Medulla oblongata (tissue), 1 donor: ENCODE measurements at regions not wholly inside any gene's neighbourhood (a gene's known extent, or its start where the extent isn't known, plus 50 kb on each side); places are given as distances from the start of the nearest gene placed in this dataset.
"Not testable (repeated sequence)": the region's sequence is repeated elsewhere in the genome, so short reads cannot be mapped to it uniquely, and the experiment has no call there.

Source experiments
- DNase-seq: peaks from one replicate; pipeline ENCODE4 v3.0.0-alpha.2; 2015; ENCODE audit errors: extremely low spot score

DNA sequence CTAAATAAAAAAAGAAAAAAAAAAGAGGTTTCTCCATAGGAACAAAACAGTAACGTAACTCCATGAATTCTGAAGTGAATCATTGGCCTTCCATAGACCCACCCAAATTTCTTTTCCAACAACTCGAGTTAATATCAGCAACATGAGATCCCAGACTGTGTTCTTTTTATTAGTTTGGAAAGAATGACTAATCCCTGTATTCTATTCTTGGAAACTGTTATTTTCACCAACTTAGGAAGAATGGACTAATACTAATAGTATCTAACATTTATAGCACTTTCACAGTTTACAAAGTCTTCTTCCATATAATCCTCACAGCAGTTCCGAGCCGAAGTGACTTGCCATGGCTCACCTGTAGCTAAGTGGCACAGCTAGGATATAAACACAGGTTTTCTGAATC, 72.7 kb upstream of the SLC4A7 start:
- no peak for DNase-seq

DNA sequence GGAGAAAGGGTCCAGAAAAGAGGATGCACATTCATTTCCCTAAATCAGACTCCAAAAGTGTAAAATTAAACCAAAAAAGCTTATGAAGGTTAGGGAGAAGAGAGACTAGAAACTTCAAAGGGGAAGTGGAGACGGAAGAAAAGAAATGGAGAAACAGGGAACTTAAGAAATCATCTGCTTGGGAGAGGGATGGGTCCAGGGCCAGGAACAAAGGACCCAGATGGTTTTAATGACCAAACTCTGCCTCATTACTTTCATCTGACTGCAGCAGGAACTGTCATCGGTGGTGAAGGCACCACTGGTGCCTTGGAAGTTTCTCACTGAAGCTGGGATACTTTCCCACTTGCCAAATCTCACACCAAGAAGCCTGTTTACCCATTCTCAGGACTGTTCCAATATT, 70.5 kb upstream of the SLC4A7 start:
- peak; percentile 29 for DNase-seq

DNA sequence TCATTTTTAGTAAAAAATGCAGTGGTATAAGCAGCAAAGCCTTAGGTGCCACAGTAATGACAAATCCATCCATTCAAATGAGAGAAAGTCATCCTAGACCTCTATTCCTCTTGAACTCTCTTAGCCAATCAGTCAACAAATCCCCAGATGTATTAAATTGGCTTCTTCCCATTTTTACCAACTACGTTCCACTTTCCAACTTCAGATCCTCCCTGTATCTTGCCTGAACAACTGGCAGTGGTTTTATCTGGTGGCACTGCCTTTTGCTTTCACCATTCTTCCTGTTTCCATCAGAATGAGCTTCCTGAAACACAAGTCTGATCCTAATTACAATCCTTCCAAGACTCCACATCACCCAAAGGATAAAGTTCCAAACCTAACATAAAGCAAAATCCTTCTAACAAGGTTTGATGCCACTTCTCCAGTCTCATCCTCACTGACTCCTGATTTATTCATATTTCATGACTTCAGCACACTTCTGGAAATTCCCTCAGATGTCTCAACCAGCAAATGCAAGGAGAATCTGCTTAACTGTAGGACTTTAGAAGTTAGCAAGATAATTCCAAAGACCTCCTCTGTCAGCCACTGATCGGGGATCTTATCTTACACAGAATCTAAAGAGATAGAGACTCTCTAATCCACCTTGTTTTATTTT, 69.8 kb upstream of the SLC4A7 start:
- DNase-seq, result no peak

DNA sequence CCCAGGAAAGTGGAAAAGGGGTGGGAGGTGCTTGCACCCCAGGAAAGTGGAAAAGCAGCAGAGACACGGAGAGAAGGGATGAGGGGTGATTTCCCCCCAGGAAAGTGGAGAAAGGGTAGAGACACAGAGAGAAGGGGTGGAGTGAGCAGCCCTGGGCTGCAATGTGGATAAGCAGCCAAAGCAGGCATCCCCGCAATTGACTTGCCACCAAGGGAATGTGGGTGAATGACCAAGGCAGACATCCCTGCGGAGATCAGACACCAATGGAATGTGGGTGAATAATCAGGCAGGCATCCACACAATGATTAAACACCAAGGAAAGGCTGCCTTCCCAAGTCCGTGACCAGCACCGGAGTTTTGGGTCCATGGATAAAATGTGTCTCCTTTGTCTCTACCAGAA, 68.5 kb upstream of the SLC4A7 start:
- not testable (repeated sequence) for DNase-seq

GRCh38 chr3:27551413-27551812, 67.2 kb upstream of the SLC4A7 start:
- not testable (repeated sequence) for DNase-seq

GRCh38 chr3:27545061-27545460, 60.9 kb upstream of the SLC4A7 start:
- DNase-seq, result no peak

GRCh38 chr3:27544372-27544865, 60.2 kb upstream of the SLC4A7 start:
- no peak for DNase-seq

DNA sequence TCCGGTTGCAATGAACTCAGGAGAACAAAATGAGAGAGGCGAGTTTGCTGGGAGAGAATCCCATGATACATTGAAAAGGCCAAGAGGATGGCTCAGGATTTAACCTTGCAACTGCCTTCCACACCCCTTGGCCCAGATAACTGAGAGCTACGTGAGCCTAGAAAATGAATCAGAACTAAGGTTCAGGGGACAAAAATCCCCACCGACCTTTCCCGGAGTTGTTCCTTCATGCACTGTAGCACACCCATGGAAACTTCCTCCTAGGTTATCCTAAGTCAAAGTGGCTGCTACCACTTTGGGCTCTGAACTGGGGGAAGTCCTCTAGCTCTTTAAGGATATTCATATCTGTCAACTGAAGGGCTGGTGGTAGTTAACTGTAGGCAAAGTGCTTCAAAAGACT, 58.3 kb upstream of the SLC4A7 start:
- no peak for DNase-seq

DNA sequence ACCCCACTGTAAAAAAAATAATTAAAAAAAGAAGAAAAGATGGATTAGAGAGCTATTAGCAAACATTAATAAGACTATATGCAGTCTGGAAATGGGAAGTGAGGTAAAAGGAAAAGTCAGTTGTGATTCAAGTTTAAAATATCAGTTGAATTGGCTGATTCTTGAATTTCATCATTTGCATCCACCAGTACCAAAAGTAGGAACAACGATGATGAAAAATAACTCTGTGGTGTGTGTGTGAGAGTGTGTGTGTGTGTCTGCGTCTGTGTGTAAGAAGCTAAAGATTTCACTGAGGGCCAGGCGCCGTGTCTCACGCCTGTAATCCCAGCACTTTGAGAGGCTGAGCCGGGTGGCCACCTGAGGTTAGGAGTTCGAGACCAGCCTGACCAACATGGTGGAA, 56.0 kb upstream of the SLC4A7 start:
- DNase-seq, result no peak

DNA sequence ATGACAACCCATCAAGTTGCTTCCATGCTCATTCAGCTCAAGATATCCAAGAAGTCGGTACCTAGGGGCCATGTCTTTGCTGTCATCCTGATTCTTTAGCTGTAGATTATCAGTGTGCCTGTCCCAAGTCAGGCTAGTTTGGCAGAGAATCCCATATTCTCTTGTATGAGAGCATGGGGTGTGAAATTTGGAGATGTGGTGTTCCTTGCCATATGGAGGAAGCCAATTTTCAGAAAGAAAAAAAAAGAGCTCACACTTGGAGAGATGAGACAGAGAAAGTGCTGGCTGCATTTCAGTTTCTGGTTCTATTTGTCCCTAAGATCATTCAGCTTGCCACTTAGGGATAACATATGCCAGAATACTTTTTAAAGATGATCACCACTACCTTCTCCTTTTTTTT, 52.3 kb upstream of the SLC4A7 start:
- no peak for DNase-seq

GRCh38 chr3:27535809-27536392, 51.7 kb upstream of the SLC4A7 start:
- DNase-seq, result no peak

GRCh38 chr3:27533718-27534573, 49.8 kb upstream of the SLC4A7 start:
- DNase-seq, result peak; percentile 63
